ENCODE measurements at regions not wholly inside any gene's neighbourhood (a gene's known extent, or its start where the extent isn't known, plus 50 kb on each side); places are given as distances from the start of the nearest gene placed in this dataset.

DNA sequence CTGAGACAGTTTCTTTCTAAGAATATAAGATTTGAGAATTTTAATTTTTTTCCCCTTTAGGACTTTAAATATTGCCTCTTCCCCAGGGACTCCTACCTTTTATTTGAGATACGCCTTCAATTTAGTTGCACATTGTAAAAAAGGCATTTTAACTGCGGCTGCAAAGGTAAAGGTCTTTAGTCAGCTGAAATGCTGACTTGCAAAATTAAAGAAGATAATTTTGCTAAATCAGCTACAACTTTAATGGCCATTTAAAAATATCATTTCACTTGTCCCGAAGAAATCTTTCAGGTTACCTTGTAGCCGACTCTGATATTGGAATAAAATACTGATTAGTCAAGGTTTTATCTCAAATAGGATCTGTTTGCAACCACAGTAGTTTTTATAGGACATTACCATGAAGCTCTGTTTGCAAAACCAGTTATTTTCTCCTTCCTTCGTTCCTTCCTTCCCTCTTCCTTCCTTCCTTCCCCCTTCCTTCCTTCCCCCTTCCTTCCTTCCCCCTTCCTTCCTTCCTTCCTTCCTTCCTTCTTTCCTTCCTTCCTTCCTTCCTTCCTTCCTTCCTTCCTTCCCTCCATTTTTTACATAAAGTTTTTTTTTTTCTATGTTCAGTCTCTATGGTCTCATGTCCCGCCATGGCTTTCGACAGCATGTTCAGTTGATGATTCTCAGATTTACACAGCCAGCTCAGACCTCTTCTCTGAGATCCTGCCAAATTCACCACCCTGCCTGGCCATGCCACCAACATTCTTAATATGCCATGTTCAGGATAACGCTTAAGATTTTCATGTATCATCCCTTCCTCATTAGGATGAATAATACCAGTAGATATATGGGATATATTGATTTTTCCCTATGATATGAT is 405.4 kb upstream of the PRKX start:
- no peak for DNase-seq
- intact Hi-C loops (cut with DNase I): no loop called here
- Histone ChIP-seq H3K9ac (ENCODE audit: low read length in 3 of 3) (no peak overlapping the region), H3K27ac (ENCODE audit: low read depth in 2 of 2, low read length in 2 of 2) (no peak overlapping the region), H3K9me3 (ENCODE audit: control insufficient read depth in 2 of 3, insufficient read depth in 1 of 3, low read length in 3 of 3) (no peaks in the 10 kb centered on the region), H3K27me3 (ENCODE audit: control insufficient read depth, insufficient read depth, low read length) (no peaks in the 10 kb centered on the region), H3K4me3 (ENCODE audit: low read length in 3 of 3) (no peak overlapping the region), H3K36me3 (ENCODE audit: control insufficient read depth in 2 of 3, insufficient read depth in 3 of 3, low read length in 3 of 3) (no peaks in the 10 kb centered on the region), H3K4me1 (ENCODE audit: control insufficient read depth in 2 of 3, insufficient read depth in 2 of 3, low read depth in 1 of 3, low read length in 3 of 3) (no peaks in the 10 kb centered on the region)
- no peak for FAIRE-seq
- TF ChIP-seq, protein P1, sequence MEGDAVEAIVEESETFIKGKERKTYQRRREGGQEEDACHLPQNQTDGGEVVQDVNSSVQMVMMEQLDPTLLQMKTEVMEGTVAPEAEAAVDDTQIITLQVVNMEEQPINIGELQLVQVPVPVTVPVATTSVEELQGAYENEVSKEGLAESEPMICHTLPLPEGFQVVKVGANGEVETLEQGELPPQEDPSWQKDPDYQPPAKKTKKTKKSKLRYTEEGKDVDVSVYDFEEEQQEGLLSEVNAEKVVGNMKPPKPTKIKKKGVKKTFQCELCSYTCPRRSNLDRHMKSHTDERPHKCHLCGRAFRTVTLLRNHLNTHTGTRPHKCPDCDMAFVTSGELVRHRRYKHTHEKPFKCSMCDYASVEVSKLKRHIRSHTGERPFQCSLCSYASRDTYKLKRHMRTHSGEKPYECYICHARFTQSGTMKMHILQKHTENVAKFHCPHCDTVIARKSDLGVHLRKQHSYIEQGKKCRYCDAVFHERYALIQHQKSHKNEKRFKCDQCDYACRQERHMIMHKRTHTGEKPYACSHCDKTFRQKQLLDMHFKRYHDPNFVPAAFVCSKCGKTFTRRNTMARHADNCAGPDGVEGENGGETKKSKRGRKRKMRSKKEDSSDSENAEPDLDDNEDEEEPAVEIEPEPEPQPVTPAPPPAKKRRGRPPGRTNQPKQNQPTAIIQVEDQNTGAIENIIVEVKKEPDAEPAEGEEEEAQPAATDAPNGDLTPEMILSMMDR (IDR thresholded peaks at IDR 0.05; ENCODE audit: borderline replicate concordance, extremely low read depth, insufficient read depth): no peak

DNA sequence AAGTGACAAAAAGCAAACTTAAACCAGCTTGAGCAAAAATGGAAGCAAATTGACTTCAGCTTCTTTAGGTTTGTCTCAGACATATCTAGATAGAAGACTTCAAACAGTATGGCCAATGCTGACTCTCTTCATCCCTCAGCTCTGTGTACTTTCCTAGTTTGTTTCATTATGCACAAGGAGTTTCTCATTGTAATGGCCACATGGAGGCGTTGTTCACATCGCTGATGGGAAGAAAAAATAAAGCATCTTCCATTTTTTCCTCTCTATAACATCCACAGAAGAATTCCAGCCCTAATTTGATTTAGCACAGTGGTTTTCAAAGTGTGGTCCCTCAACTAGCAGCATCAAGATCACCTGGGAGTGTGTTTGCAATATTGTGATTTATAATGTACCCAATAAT is 397.5 kb upstream of the PRKX start:
- no peak overlapping the region for H3K9ac ChIP-seq (ENCODE audit: low read length in 3 of 3)
- no peaks in the 10 kb centered on the region for H3K4me1 ChIP-seq (ENCODE audit: control insufficient read depth in 2 of 3, insufficient read depth in 2 of 3, low read depth in 1 of 3, low read length in 3 of 3)
- H3K9me3 ChIP-seq (ENCODE audit: control insufficient read depth in 2 of 3, insufficient read depth in 1 of 3, low read length in 3 of 3): no peaks in the 10 kb centered on the region
- TF ChIP-seq, protein P1 (IDR thresholded peaks at IDR 0.05; ENCODE audit: borderline replicate concordance, extremely low read depth, insufficient read depth): no peak
- peak in 1 of 5 donors; percentile 35 for DNase-seq
- no peaks in the 10 kb centered on the region for H3K36me3 ChIP-seq (ENCODE audit: control insufficient read depth in 2 of 3, insufficient read depth in 3 of 3, low read length in 3 of 3)
- H3K4me3 ChIP-seq (ENCODE audit: low read length in 3 of 3): no peak overlapping the region
- no peak for FAIRE-seq
- H3K27me3 ChIP-seq (ENCODE audit: control insufficient read depth, insufficient read depth, low read length): no peaks in the 10 kb centered on the region
- intact Hi-C loops (cut with DNase I): no loop called here
- H3K27ac ChIP-seq (ENCODE audit: low read depth in 2 of 2, low read length in 2 of 2): no peak overlapping the region

DNA sequence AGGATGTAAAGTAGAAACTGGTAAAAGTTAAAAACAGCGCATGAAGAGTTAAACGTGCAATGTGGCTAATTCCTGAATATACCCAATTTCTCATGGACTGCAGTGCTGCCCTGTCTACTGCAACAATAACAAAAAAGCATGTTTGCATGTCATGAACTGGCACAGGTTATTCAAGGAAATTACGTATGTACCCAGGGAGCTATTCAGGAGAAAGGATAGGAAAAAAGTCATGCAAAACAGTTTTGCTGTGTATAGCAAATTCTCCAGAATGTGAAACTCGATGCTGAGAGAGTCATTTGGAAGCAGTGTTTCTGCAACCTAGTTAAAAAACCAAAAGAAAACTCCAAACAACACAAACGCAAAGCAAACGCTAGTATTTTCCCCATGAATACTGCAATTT is 381.5 kb upstream of the PRKX start:
- intact Hi-C loops (cut with DNase I): no loop called here

More for the DNA sequence above, 381.5 kb upstream of the PRKX start:
- no peak for FAIRE-seq
- Histone ChIP-seq H3K4me1 (ENCODE audit: control insufficient read depth in 2 of 3, insufficient read depth in 2 of 3, low read depth in 1 of 3, low read length in 3 of 3) (no peaks in the 10 kb centered on the region), H3K9me3 (ENCODE audit: control insufficient read depth in 2 of 3, insufficient read depth in 1 of 3, low read length in 3 of 3) (no peaks in the 10 kb centered on the region), H3K27ac (ENCODE audit: low read depth in 2 of 2, low read length in 2 of 2) (no peak overlapping the region), H3K9ac (ENCODE audit: low read length in 3 of 3) (no peak overlapping the region), H3K36me3 (ENCODE audit: control insufficient read depth in 2 of 3, insufficient read depth in 3 of 3, low read length in 3 of 3) (no peaks in the 10 kb centered on the region), H3K27me3 (ENCODE audit: control insufficient read depth, insufficient read depth, low read length) (no peaks in the 10 kb centered on the region), H3K4me3 (ENCODE audit: low read length in 3 of 3) (no peak overlapping the region)
- no peak for DNase-seq
- TF ChIP-seq, protein P1 (IDR thresholded peaks at IDR 0.05; ENCODE audit: borderline replicate concordance, extremely low read depth, insufficient read depth): no peak
